ENCODE measurements at regions not wholly inside any gene's neighbourhood (a gene's known extent, or its start where the extent isn't known, plus 50 kb on each side); places are given as distances from the start of the nearest gene placed in this dataset.
A peak's percentile ranks its signal among the peaks of the same experiment; 100 is the strongest.
"Not testable (repeated sequence)": the region's sequence is repeated elsewhere in the genome, so short reads cannot be mapped to it uniquely, and the experiment has no call there.

- DNase-seq = no peak
These were observed 287.9 kb upstream of the FERMT1 start for GRCh38 chr20:6410721-6411120.

- no peak for DNase-seq
These were observed 284.3 kb upstream of the FERMT1 start for GRCh38 chr20:6407163-6407562.

DNA sequence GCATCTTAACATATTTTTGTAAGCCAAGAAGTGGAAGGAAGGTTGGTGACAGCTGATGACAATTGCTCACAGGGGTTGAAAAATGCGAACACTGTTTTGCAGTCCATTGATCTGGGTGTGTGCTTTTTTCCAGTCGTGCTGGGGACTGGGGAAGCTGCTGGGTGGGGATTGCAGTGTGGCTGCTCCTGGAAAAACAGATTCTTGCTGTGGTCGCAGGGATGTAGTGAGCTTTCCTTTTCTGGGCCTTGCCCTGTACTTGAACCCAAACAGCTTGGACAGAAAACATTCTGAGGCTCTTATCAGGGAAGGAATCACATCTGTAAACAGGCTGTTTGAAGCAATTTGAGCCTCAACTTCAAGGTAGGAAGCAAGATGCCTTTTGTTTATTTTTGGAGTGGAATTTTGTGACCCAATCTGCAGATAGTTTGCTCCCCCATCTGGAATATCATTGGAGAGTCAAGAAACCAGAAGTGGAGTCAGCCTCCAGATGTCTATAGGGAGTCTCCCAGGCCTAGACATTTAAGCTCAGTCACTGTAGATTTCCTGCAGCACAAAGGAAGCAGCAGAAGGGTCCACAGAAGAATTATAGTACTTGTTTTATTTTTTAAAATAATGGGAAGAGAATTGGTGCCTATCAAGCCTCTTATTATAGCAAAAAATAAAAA lies 279.2 kb upstream of the FERMT1 start:
- peak; percentile 30 for DNase-seq

- peak; percentile 38 for DNase-seq
These were observed 274.3 kb upstream of the FERMT1 start for GRCh38 chr20:6397115-6397514.

DNA sequence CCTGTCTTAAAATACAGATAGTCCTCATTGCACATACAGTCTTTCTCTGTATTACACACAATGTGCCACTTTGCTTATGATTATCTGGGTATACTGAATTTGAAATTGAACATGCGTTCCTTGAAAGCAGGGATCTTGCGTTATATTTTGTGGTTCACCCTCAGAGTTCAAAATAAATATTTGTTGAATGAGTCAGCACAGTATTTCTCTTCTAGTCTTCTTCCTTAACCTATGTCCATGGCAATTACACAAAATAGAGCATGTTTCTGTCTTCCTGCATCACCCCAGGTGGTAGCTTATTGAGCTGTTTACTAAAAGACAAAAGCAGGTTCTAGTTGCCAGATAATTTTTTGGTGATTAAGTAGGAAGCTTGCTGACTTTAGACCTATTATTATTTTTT lies 272.9 kb upstream of the FERMT1 start:
- peak; percentile 95 for DNase-seq

DNA sequence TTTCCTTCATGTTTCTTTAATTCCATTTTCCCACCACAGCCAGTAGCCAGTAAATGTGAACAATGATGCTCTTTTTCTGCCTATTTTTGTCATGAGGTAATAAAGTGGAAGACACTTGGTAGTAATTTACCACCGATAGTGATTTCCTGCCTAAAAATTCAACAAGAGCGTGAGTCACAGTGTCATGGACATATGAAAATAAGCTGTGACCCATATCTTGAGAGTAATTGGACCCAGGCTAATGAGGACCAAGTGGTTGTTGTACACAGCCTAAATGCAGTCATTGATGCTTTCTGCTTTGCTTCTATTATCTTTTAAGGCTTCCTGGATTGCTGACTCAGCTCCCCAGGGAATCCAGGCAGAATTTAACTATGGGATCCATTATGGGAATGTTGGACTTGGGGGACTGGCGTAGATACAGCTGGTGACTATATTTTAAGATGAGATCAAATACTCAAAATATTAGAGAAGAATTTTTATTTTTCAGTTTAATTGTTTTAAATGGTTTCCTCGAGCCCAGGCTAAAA lies 265.9 kb upstream of the FERMT1 start:
- DNase-seq = peak; percentile 98

GRCh38 chr20:6384956-6385486 lies 262.2 kb upstream of the FERMT1 start:
- DNase-seq = no peak

- DNase-seq = no peak
These were observed 261.6 kb upstream of the FERMT1 start for GRCh38 chr20:6384380-6384779.

DNA sequence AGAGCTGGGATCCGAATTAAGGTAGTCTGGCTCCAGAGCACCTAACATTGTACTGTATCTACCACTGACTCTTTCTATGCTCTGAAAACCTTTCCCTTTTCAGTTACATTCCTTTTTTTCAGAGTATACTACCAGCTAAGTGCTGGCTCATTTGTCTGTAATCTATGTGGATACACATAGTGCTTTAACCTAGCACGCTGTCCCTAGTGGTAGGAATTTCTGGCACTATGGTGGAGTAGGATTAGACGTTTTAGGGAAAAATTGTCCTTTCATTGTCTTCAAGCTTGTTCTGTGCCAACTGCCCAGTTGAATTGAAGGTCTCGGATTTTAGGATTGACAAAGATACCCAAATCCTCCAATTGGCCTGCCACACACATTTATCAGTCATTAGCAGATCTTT lies 259.1 kb upstream of the FERMT1 start:
- DNase-seq = peak; percentile 32

GRCh38 chr20:6362245-6362644 lies 239.4 kb upstream of the FERMT1 start:
- no peak for DNase-seq

- DNase-seq = no peak
These were observed 237.9 kb upstream of the FERMT1 start for GRCh38 chr20:6360766-6361165.

GRCh38 chr20:6355754-6356451 lies 233.1 kb upstream of the FERMT1 start:
- DNase-seq = no peak

DNA sequence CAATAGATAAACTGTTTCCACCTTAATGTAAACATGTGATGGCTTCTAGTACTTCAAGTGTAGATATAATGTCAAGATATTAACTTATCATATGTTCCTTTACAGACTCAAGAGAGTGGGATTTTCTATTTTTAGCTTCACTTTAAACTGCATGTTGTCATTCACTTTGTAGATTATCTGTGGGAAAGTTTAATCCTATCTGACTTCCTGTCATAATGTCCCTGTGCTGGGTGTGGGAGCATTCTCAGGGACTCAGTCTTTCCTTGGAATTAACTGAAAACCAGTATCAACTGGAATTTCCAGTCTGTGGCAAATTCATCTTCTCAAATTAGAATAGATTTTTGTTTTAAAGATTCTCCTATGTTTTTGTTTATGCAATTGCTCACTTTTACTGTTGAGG lies 226.1 kb upstream of the FERMT1 start:
- DNase-seq = no peak

- peak; percentile 95 for DNase-seq
These were observed 225.1 kb upstream of the FERMT1 start for GRCh38 chr20:6347916-6348315.

GRCh38 chr20:6341491-6341890 lies 218.7 kb upstream of the FERMT1 start:
- DNase-seq = no peak

GRCh38 chr20:6339176-6339575 lies 216.3 kb upstream of the FERMT1 start:
- DNase-seq = no peak

DNA sequence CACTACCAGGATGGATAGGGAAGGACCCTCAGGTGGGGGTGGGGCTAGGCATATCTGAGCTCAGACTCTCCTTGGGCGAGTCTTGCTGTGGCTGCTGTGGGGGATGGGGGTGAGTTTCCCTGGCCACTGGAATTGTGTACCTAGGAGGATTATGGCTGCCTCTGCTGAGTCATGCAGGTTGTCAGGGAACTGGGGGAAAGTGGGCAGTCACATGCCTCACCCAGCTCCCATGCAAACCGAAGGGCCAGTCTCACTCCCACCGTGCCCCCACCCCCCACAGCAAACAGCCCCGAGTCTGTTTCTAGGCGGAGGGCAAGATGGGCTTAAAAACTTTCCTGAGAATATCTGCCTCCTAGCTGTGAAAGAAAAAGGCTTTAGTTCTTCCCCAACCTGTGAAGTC lies 210.3 kb upstream of the FERMT1 start:
- DNase-seq = no peak

DNA sequence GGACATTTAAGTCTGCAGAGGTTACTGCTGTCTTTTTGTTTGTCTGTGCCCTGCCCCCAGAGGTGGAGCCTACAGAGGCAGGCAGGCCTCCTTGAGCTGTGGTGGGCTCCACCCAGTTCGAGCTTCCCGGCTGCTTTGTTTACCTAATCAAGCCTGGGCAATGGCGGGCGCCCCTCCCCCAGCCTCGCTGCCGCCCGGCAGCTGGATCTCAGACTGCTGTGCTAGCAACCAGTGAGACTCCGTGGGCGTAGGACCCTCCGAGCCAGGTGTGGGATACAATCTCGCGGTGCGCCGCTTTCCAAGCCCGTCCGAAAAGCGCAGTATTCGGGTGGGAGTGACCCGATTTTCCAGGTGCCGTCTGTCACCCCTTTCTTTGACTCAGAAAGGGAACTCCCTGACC lies 198.4 kb upstream of the FERMT1 start:
- DNase-seq = not testable (repeated sequence)

DNA sequence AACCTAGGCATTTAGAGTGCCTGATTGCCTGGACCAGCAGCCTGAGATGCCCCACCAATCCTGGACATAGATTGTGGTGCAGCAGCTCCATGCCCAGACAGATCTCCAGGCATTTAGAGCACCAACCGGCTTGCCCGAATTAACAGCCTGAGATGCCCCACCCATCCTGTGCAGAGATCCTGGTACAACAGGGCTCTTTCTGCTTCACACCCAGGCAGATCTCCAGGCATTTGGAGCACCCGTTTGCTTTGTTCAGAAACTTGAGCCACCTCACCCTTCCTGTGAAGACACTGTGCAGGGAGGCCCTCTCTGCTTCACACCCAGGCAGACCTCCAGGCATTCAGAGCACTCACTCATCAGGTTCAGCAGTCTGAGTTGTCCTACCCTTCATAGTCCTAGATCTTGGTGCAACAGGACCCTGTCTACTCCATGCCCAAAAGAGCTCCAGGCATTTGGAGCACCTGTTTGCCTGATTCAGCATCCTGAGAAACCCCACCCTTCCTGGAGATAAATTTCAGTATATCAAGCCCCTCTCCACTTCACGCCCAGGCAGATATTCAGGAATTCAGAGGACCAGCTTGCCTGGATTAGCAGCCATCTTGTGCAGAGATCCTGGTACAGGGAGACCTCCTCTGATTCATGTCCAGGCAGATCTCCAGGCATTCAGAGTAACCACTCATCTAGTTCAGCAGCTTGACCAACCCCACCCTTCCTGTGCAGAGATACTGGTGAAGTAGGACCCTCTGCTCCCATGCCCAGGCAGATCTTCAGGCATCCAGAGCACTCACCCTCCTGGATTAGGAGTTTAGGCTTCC lies 189.2 kb upstream of the FERMT1 start:
- DNase-seq = no peak

DNA sequence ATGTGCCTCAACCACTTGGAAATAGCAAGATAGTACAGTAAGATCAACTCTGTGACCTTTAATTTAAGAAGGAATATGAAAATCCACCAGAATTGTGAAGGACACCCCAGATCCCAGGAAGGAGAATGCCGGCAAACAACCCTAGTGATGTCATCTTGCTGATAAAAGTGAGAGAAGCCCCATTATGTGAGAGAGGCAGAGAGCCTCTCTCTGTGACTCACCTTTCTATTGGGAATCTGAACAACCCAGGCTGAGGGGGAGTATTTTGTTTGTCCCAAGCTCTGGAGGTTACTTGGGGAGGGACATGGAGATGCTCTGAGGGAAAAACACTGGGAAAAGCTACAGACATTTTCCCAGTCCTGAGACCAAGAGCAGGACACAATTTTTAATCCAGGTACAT lies 188.3 kb upstream of the FERMT1 start:
- no peak for DNase-seq

- DNase-seq = no peak
These were observed 182.7 kb upstream of the FERMT1 start for GRCh38 chr20:6305536-6305935.

DNA sequence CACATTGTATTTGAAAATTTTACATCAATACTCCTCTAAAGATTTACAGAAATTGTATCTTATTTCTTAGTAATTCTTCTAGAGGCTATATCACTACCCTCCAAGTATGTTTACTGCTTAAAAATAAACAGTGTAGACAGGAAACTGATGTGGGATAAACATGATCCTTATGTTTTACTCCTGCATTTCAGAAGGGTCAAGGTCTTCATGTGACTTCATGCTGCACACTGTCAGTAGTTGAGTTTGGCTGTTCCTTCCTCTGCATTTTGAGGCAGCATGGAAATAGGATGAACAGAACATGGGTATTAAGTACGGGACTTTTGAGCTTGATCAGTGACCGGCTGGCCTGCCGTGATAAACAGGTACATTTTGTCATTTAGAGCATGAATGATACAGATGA lies 179.2 kb upstream of the FERMT1 start:
- DNase-seq = no peak

DNA sequence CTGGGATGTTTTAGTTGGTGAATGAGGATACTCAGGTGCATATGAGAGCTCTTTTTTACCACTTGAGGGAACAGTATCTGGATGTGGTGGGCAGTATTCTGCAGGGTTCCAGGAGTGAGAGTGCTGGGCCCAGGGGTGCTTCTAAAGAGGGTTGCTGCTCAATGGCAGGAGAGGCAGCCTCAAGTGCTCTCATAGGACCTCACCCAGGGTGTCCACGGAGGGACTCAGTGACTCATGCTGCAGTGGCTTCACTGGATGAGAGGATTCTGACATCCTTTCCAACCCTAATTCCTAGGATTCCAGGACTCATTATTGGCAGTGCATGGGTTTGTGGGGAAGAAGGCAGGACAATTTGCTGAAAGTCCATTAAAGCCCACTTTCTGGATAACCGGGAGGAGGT lies 176.6 kb upstream of the FERMT1 start:
- no peak for DNase-seq

DNA sequence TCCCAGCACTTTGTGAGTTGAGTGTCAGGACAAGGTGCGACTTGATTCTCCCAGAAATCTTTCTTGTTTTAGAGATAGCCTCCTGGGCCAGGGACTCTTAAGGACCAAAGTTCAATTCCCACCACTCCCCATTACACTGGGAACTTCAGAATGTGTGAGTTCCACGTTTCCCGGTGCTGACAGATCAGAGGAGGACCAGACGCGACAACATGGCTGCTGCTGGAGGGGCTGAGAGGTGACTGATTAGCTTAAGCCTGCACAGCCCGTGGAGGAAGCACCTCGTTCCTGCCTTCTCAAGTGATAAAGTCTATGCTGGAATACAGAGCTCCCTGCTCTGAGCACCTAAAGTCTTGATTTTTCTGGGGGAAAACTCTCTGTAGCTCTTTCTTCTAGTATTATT lies 175.2 kb upstream of the FERMT1 start:
- DNase-seq = no peak
